CD14-positive monocyte (primary cell): ENCODE measurements at regions not wholly inside any gene's neighbourhood (a gene's known extent, or its start where the extent isn't known, plus 50 kb on each side); places are given as distances from the start of the nearest gene placed in this dataset.

Experiments used
- DNase-seq, 3 donors: peaks; one replicate each; pipeline ENCODE4 v3.0.0-alpha.2; 2011 to 2022
- H2AFZ ChIP-seq: 2 replicates; pipeline ENCODE4 v1.6.0; 2012; ENCODE audit warnings: mild to moderate bottlenecking, low read depth, low read length, inconsistent platforms; ENCODE audit not compliant: insufficient read depth, poor library complexity, severe bottlenecking
- H3K27ac ChIP-seq, 2 donors: 1 replicate in 1 of 2; 2 replicates in 1 of 2; pipeline ENCODE4 v1.5.1; 2012 to 2013; ENCODE audit warnings: low read length in 2 of 2, control low read depth in 1 of 2, inconsistent platforms in 1 of 2, low read depth in 1 of 2, mild to moderate bottlenecking in 1 of 2
- H3K27me3 ChIP-seq, 2 donors: one replicate each; pipeline versions ENCODE4 v1.6.0 to v1.6.1; 2011 to 2013; ENCODE audit warnings: low read length in 2 of 2; ENCODE audit not compliant: control insufficient read depth in 2 of 2, insufficient read depth in 2 of 2
- H3K36me3 ChIP-seq, 2 donors: replicated peaks in 1 of 2; 1 replicate in 1 of 2; 2 replicates in 1 of 2; pipeline versions ENCODE4 v1.5.1 to v1.6.1; 2012 to 2013; ENCODE audit warnings: low read length in 2 of 2, control low read depth in 1 of 2, inconsistent platforms in 1 of 2, mild to moderate bottlenecking in 1 of 2; ENCODE audit not compliant: insufficient read depth in 2 of 2, control insufficient read depth in 1 of 2
- H3K4me1 ChIP-seq, 2 donors: 1 replicate in 1 of 2; 2 replicates in 1 of 2; pipeline versions ENCODE4 v1.5.1 to v1.6.1; 2012 to 2013; ENCODE audit warnings: low read length in 2 of 2, control low read depth in 1 of 2, inconsistent platforms in 1 of 2, mild to moderate bottlenecking in 1 of 2, moderate library complexity in 1 of 2; ENCODE audit not compliant: insufficient read depth in 2 of 2, control insufficient read depth in 1 of 2
- H3K4me2 ChIP-seq: replicated peaks from 2 replicates; pipeline ENCODE3; 2012; ENCODE audit warnings: low read length, moderate library complexity, mild to moderate bottlenecking; ENCODE audit not compliant: poor library complexity, severe bottlenecking; ENCODE audit errors: extremely low read depth
- H3K4me3 ChIP-seq, 3 experiments: fragments of 200-600 bp in 1 of 3; sonication (generic) in 1 of 3; replicated peaks in 1 of 3; 1 replicate in 2 of 3; 2 replicates in 1 of 3; pipeline ENCODE4 v1.5.1; 2011 to 2013; ENCODE audit warnings: low read length in 3 of 3, mild to moderate bottlenecking in 3 of 3, control low read depth in 2 of 3, low read depth in 2 of 3, inconsistent platforms in 1 of 3, moderate library complexity in 1 of 3
- H3K79me2 ChIP-seq: 2 replicates; pipeline ENCODE4 v1.6.0; 2012; ENCODE audit warnings: mild to moderate bottlenecking, control low read depth, inconsistent platforms, low read length, moderate library complexity; ENCODE audit not compliant: insufficient read depth
- H3K9ac ChIP-seq: 2 replicates; pipeline ENCODE4 v1.6.0; 2017; ENCODE audit warnings: low read length, mild to moderate bottlenecking; ENCODE audit not compliant: insufficient read depth, poor library complexity, severe bottlenecking
- H3K9me3 ChIP-seq, 2 donors: replicated peaks in 1 of 2; 1 replicate in 1 of 2; 2 replicates in 1 of 2; pipeline versions ENCODE4 v1.5.1 to v1.6.1; 2012 to 2013; ENCODE audit warnings: low read length in 2 of 2, control low read depth in 1 of 2; ENCODE audit not compliant: control insufficient read depth in 1 of 2, insufficient read depth in 1 of 2
- H4K20me1 ChIP-seq: 2 replicates; pipeline ENCODE4 v1.6.0; 2012; ENCODE audit warnings: mild to moderate bottlenecking, low read length, control low read depth, moderate library complexity; ENCODE audit not compliant: insufficient read depth
- H3K27ac Mint-ChIP-seq, 7 donors: one replicate each; pipeline ENCODE4 v1.8.0; 2020; ENCODE audit warnings: mild to moderate bottlenecking in 7 of 7, mixed read lengths in 7 of 7, moderate library complexity in 6 of 7, inconsistent platforms in 2 of 7
- H3K27me3 Mint-ChIP-seq, 3 donors: one replicate each; pipeline ENCODE4 v1.8.0; 2021 to 2022; ENCODE audit warnings: low read depth in 3 of 3, mild to moderate bottlenecking in 3 of 3, mixed read lengths in 3 of 3, moderate library complexity in 3 of 3, inconsistent platforms in 1 of 3
- H3K36me3 Mint-ChIP-seq, 2 donors: one replicate each; pipeline ENCODE4 v1.8.0; 2020; ENCODE audit warnings: mixed read lengths in 2 of 2, inconsistent platforms in 1 of 2, mild to moderate bottlenecking in 1 of 2
- H3K4me1 Mint-ChIP-seq: one replicate; pipeline ENCODE4 v1.8.0; 2020; ENCODE audit warnings: mild to moderate bottlenecking, mixed read lengths
- H3K4me3 Mint-ChIP-seq, 2 donors: one replicate each; pipeline ENCODE4 v1.8.0; 2020; ENCODE audit warnings: mild to moderate bottlenecking in 2 of 2, mixed read lengths in 2 of 2, moderate library complexity in 1 of 2
- H3K9me3 Mint-ChIP-seq, 7 donors: one replicate each; pipeline ENCODE4 v1.8.0; 2020 to 2022; ENCODE audit warnings: mixed read lengths in 7 of 7, mild to moderate bottlenecking in 6 of 7, moderate library complexity in 6 of 7, inconsistent platforms in 2 of 7
- WGBS: methylation state at CpG from one replicate; pipeline ENCODE4 v1.1.5; 2013; ENCODE audit warnings: missing lambda C conversion rate; ENCODE audit not compliant: insufficient coverage; 5-methylcytosine and 5-hydroxymethylcytosine counted together
- intact Hi-C, 2 donors: fragments of 100-400 bp; cut with micrococcal nuclease; formaldehyde crosslinking; loops; one replicate each; pipeline versions ENCODE4 v1.15.0 to v1.15.1; 2023
- TF ChIP-seq, protein P1 (sequence below): fragments of 200-600 bp; IDR thresholded peaks from one replicate; pipeline ENCODE4 v1.8.0; 2022; ENCODE audit warnings: antibody characterized with exemption, mild to moderate bottlenecking

DNA sequence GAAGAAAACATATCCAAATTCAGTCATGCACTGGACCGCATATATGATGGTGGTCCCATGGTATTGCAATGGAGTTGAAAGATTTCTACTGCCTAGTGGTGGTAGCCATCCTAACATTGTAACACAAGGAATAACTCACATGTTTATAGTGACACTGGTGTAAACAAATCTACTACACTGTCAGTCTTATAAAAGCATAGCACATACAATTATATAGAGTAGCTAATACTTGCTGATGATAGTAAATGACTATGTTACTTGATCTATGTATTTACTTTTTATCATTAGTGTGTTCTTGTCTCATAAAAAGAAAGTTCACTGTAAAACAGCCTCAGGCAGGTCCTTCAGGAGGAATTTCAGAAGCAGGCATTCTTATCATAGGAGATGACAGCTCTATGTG is 96.0 kb upstream of the CDIN1 start:
- H3K27ac Mint-ChIP-seq = no peak overlapping the region
- H3K27me3 Mint-ChIP-seq = peaks cover 0 to 2% (median 1%) of the 10 kb centered on the region in 3 donors
- H3K4me3 Mint-ChIP-seq = no peak overlapping the region
- no peaks in the 10 kb centered on the region for H4K20me1 ChIP-seq
- no CpG with 5 or more reads among the region's 1 CpG for WGBS
- TF ChIP-seq, protein P1, sequence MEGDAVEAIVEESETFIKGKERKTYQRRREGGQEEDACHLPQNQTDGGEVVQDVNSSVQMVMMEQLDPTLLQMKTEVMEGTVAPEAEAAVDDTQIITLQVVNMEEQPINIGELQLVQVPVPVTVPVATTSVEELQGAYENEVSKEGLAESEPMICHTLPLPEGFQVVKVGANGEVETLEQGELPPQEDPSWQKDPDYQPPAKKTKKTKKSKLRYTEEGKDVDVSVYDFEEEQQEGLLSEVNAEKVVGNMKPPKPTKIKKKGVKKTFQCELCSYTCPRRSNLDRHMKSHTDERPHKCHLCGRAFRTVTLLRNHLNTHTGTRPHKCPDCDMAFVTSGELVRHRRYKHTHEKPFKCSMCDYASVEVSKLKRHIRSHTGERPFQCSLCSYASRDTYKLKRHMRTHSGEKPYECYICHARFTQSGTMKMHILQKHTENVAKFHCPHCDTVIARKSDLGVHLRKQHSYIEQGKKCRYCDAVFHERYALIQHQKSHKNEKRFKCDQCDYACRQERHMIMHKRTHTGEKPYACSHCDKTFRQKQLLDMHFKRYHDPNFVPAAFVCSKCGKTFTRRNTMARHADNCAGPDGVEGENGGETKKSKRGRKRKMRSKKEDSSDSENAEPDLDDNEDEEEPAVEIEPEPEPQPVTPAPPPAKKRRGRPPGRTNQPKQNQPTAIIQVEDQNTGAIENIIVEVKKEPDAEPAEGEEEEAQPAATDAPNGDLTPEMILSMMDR = no peak
- no peak overlapping the region for H3K27ac ChIP-seq
- H3K36me3 ChIP-seq = no peaks in the 10 kb centered on the region
- no peaks in the 10 kb centered on the region for H3K9me3 ChIP-seq
- H3K36me3 Mint-ChIP-seq = no peaks in the 10 kb centered on the region
- intact Hi-C loops = no loop called here
- no peak overlapping the region for H3K4me2 ChIP-seq
- peaks cover 0 to 7% (median 4%) of the 10 kb centered on the region in 7 donors for H3K9me3 Mint-ChIP-seq
- no peaks in the 10 kb centered on the region for H3K4me1 ChIP-seq
- H3K4me3 ChIP-seq = no peak overlapping the region
- H3K27me3 ChIP-seq = no peaks in the 10 kb centered on the region
- no peak for DNase-seq
- H2AFZ ChIP-seq = no peak overlapping the region
- no peaks in the 10 kb centered on the region for H3K79me2 ChIP-seq
- no peaks in the 10 kb centered on the region for H3K4me1 Mint-ChIP-seq
- H3K9ac ChIP-seq = no peak overlapping the region

DNA sequence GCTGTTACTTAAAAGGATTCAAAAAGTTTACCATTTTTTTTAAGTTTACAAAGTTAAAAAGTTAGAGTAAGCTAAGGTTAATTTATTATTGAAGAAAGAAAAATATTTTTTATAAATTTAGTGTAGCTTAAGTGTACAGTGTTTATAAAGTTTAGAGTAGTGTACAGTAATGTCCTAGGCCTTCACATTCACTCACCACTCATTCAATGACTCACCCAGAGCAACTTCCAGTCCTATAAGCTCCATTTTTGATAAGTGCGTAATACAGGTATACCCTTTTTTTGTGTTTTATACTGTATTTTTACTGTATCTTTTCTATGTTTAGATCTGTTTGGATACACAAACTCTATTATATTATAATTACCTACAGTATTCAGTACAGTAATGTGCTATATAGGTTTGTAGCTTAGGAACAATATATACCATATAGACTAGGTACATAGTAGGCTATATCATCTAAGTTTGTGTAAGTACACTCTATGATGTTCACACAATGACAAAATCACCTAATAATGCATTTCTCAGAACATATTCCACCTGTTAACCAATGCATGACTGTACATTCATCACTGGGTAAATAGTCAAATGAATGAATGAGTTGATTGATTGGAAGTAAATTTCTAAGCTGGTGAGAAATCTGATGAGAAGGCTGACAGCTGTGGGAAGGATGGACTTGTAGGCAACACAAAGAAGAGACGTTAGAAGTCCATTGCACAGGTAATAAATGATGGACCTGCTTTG is 95.2 kb upstream of the CDIN1 start:
- no peaks in the 10 kb centered on the region for H3K4me1 Mint-ChIP-seq

More for the DNA sequence above, 95.2 kb upstream of the CDIN1 start:
- Histone ChIP-seq H3K27ac (no peak overlapping the region), H4K20me1 (no peaks in the 10 kb centered on the region), H3K27me3 (no peaks in the 10 kb centered on the region), H3K36me3 (no peaks in the 10 kb centered on the region), H3K4me2 (no peak overlapping the region), H3K9ac (no peak overlapping the region), H2AFZ (no peak overlapping the region), H3K4me1 (no peaks in the 10 kb centered on the region), H3K4me3 (no peak overlapping the region), H3K79me2 (no peaks in the 10 kb centered on the region), H3K9me3 (no peaks in the 10 kb centered on the region)
- WGBS = 13% methylated on average over 1 of the region's 2 CpGs
- Mint-ChIP-seq H3K27ac (no peak overlapping the region), H3K4me3 (no peak overlapping the region), H3K36me3 (no peaks in the 10 kb centered on the region), H3K27me3 (peaks cover 0 to 2% (median 1%) of the 10 kb centered on the region in 3 donors), H3K9me3 (peaks cover 0 to 7% (median 4%) of the 10 kb centered on the region in 7 donors)
- intact Hi-C loops = no loop called here
- TF ChIP-seq, protein P1 = no peak
- no peak for DNase-seq
